Caco-2 (cell line): ENCODE measurements at regions not wholly inside any gene's neighbourhood (a gene's known extent, or its start where the extent isn't known, plus 50 kb on each side); places are given as distances from the start of the nearest gene placed in this dataset.

ENCODE experiments used
- BruUV-seq: library from RNA; stranded (reverse); fragments of 400-500 nt; replicated peaks from 2 replicates; lab custom pipeline; 2021; lab: Mats Ljungman, UMichigan
- CTCF ChIA-PET: fragments of 300-600 bp; sonication (Branson Sonifier 250); formaldehyde crosslinking; loops from one replicate; lab custom pipeline; 2022; ENCODE audit warnings: antibody characterized with exemption; lab: Charles Lee
- POLR2A ChIA-PET: fragments of 300-600 bp; sonication (Branson Sonifier 250); formaldehyde crosslinking; loops from one replicate; lab custom pipeline; 2022; ENCODE audit warnings: antibody characterized with exemption; lab: Charles Lee
- DNase-seq, 2 experiments: peaks; one replicate each; pipeline versions ENCODE4 v3.0.0 to v3.0.0-alpha.2; 2020 to 2022
- H3K27me3 ChIP-seq: replicated peaks from 2 replicates; pipeline ENCODE4 v1.6.0; 2011; ENCODE audit warnings: low read length; ENCODE audit not compliant: control insufficient read depth, insufficient read depth
- H3K36me3 ChIP-seq: 2 replicates; pipeline ENCODE4 v1.5.1; 2011; ENCODE audit warnings: low read length; ENCODE audit not compliant: control insufficient read depth, insufficient read depth
- H3K4me1 ChIP-seq: fragments of 250-450 bp; sonication (Bioruptor Pico); 2 replicates; pipeline ENCODE4 v1.5.1; 2020; ENCODE audit warnings: mild to moderate bottlenecking
- H3K4me3 ChIP-seq: 2 replicates; pipeline ENCODE4 v1.5.1; 2011; ENCODE audit warnings: low read depth, mild to moderate bottlenecking, control low read depth, low read length
- H3K9me3 ChIP-seq: fragments of 250-450 bp; sonication (Bioruptor Pico); 2 replicates; pipeline ENCODE4 v1.5.1; 2020; ENCODE audit warnings: mild to moderate bottlenecking, moderate library complexity
- H3K27ac Mint-ChIP-seq: one replicate; pipeline ENCODE4 v1.8.0; 2022; ENCODE audit warnings: mixed read lengths; ENCODE audit not compliant: unreplicated experiment
- H3K27me3 Mint-ChIP-seq: one replicate; pipeline ENCODE4 v1.8.0; 2022; ENCODE audit warnings: mixed read lengths; ENCODE audit not compliant: insufficient read depth, unreplicated experiment
- H3K36me3 Mint-ChIP-seq: one replicate; pipeline ENCODE4 v1.8.0; 2022; ENCODE audit warnings: mild to moderate bottlenecking, mixed read lengths; ENCODE audit not compliant: insufficient read depth, unreplicated experiment
- H3K4me1 Mint-ChIP-seq: one replicate; pipeline ENCODE4 v1.8.0; 2022; ENCODE audit warnings: low read depth, mixed read lengths; ENCODE audit not compliant: unreplicated experiment
- H3K4me3 Mint-ChIP-seq: one replicate; pipeline ENCODE4 v1.8.0; 2022; ENCODE audit warnings: mild to moderate bottlenecking, moderate library complexity, mixed read lengths; ENCODE audit not compliant: unreplicated experiment
- H3K9me3 Mint-ChIP-seq: one replicate; pipeline ENCODE4 v1.8.0; 2022; ENCODE audit warnings: mixed read lengths; ENCODE audit not compliant: unreplicated experiment
- CTCF ChIP-seq, 2 experiments: fragments of 200-600 bp in 1 of 2; IDR thresholded peaks; 1 replicate in 1 of 2; 2 replicates in 1 of 2; pipeline versions ENCODE4 v1.5.1 to v1.8.0; 2011 to 2022; ENCODE audit warnings: antibody characterized with exemption in 1 of 2, control low read depth in 1 of 2, inconsistent platforms in 1 of 2, low read depth in 1 of 2, low read length in 1 of 2, mild to moderate bottlenecking in 1 of 2, moderate library complexity in 1 of 2; ENCODE audit not compliant: insufficient read depth in 1 of 2, severe bottlenecking in 1 of 2, unreplicated experiment in 1 of 2
- intact Hi-C: fragments of 100-400 bp; cut with micrococcal nuclease; formaldehyde crosslinking; loops from one replicate; pipeline ENCODE4 v1.10.0; 2022; ENCODE audit not compliant: unreplicated experiment

GRCh38 chrX:37904833-37905232 is 57.5 kb upstream of the DYNLT3 start:
- Histone ChIP-seq H3K4me3 (no peak overlapping the region), H3K4me1 (no peaks in the 10 kb centered on the region), H3K36me3 (no peaks in the 10 kb centered on the region), H3K9me3 (no peaks in the 10 kb centered on the region), H3K27me3 (no peaks in the 10 kb centered on the region)
- no peak for TF ChIP-seq CTCF (IDR thresholded peaks at IDR 0.05; ENCODE audit: insufficient read depth in 1 of 2, low read depth in 1 of 2, low read length in 1 of 2, severe bottlenecking in 1 of 2, unreplicated experiment in 1 of 2)
- DNase-seq: no peak
- Mint-ChIP-seq H3K27ac (no peak overlapping the region), H3K9me3 (no peaks in the 10 kb centered on the region), H3K4me1 (no peaks in the 10 kb centered on the region), H3K4me3 (peak overlapping the region; percentile 82), H3K27me3 (no peaks in the 10 kb centered on the region), H3K36me3 (no peaks in the 10 kb centered on the region)
- no TSS peak for BruUV-seq
- ChIA-PET POLR2A (no interaction called here), CTCF (interaction anchor here (1.0 to 1.8 kb wide), 3 partner anchors 262 to 268 kb away, joined by 3 to 5 read pairs (median 3); no protein-coding TSS in a partner anchor)
- intact Hi-C loops: loop anchor here (1.0 to 5.0 kb wide), 3 partner anchors 58 to 272 kb away; partner anchors contain the start of gene DYNLT3

- H3K4me3 ChIP-seq: peak overlapping the region; percentile 49
- H3K27me3 ChIP-seq: no peaks in the 10 kb centered on the region
- intact Hi-C loops: loop anchor here (1.0 to 5.0 kb wide), 3 partner anchors 58 to 272 kb away; partner anchors contain the start of gene DYNLT3
- POLR2A ChIA-PET: no interaction called here
- H3K36me3 ChIP-seq: no peaks in the 10 kb centered on the region
- H3K4me1 Mint-ChIP-seq: no peaks in the 10 kb centered on the region
- no peaks in the 10 kb centered on the region for H3K27me3 Mint-ChIP-seq
- H3K9me3 Mint-ChIP-seq: no peaks in the 10 kb centered on the region
- BruUV-seq: no TSS peak
- CTCF ChIA-PET: interaction anchor here (0.6 to 1.8 kb wide), 6 partner anchors 33 to 270 kb away, joined by 3 to 6 read pairs (median 3); no protein-coding TSS in a partner anchor
- no peaks in the 10 kb centered on the region for H3K4me1 ChIP-seq
- H3K36me3 Mint-ChIP-seq: no peaks in the 10 kb centered on the region
- H3K9me3 ChIP-seq: no peaks in the 10 kb centered on the region
- H3K27ac Mint-ChIP-seq: no peak overlapping the region
- H3K4me3 Mint-ChIP-seq: peak overlapping the region; percentile 82
- DNase-seq: peak; percentile 70 to 79
- peak; percentile 9 to 53 for TF ChIP-seq CTCF (IDR thresholded peaks at IDR 0.05; ENCODE audit: insufficient read depth in 1 of 2, low read depth in 1 of 2, low read length in 1 of 2, severe bottlenecking in 1 of 2, unreplicated experiment in 1 of 2)
Observed at GRCh38 chrX:37905436-37906147, 58.2 kb upstream of the DYNLT3 start.

- CTCF ChIA-PET: interaction anchor here (0.6 to 1.8 kb wide), 5 partner anchors 34 to 269 kb away, joined by 3 to 6 read pairs (median 3); no protein-coding TSS in a partner anchor
- Mint-ChIP-seq H3K9me3 (no peaks in the 10 kb centered on the region), H3K27me3 (no peaks in the 10 kb centered on the region), H3K4me3 (peak overlapping the region; percentile 82), H3K36me3 (no peaks in the 10 kb centered on the region), H3K27ac (no peak overlapping the region), H3K4me1 (no peaks in the 10 kb centered on the region)
- Histone ChIP-seq H3K27me3 (no peaks in the 10 kb centered on the region), H3K4me1 (no peaks in the 10 kb centered on the region), H3K36me3 (no peaks in the 10 kb centered on the region), H3K4me3 (peak overlapping the region; percentile 49), H3K9me3 (no peaks in the 10 kb centered on the region)
- TF ChIP-seq CTCF (IDR thresholded peaks at IDR 0.05; ENCODE audit: insufficient read depth in 1 of 2, low read depth in 1 of 2, low read length in 1 of 2, severe bottlenecking in 1 of 2, unreplicated experiment in 1 of 2): no peak
- BruUV-seq: no TSS peak
- POLR2A ChIA-PET: no interaction called here
- intact Hi-C loops: loop anchor here (5.0 kb wide), 2 partner anchors 59 to 271 kb away; partner anchors contain the start of gene DYNLT3
- no peak for DNase-seq
Observed at GRCh38 chrX:37906357-37906756, 59.0 kb upstream of the DYNLT3 start.
